Rectal smooth muscle tissue (tissue), 1 donor: ENCODE measurements at regions not wholly inside any gene's neighbourhood (a gene's known extent, or its start where the extent isn't known, plus 50 kb on each side); places are given as distances from the start of the nearest gene placed in this dataset.

Source experiments
- H3K27ac ChIP-seq: one replicate; pipeline ENCODE4 v1.7.0; 2013; ENCODE audit warnings: low read depth, low read length, inconsistent platforms
- H3K27me3 ChIP-seq: one replicate; pipeline ENCODE4 v1.7.0; 2013; ENCODE audit warnings: low read length; ENCODE audit not compliant: control insufficient read depth, insufficient read depth
- H3K36me3 ChIP-seq: one replicate; pipeline ENCODE4 v1.7.0; 2013; ENCODE audit warnings: low read length; ENCODE audit not compliant: control insufficient read depth, insufficient read depth
- H3K4me1 ChIP-seq: one replicate; pipeline ENCODE4 v1.7.0; 2013; ENCODE audit warnings: low read length; ENCODE audit not compliant: control insufficient read depth, insufficient read depth
- H3K4me3 ChIP-seq: one replicate; pipeline ENCODE4 v1.7.0; 2013; ENCODE audit warnings: low read length
- H3K9ac ChIP-seq: one replicate; pipeline ENCODE4 v1.7.0; 2013; ENCODE audit warnings: low read length

- Histone ChIP-seq H3K4me1 (no peaks in the 10 kb centered on the region), H3K4me3 (no peak overlapping the region), H3K36me3 (no peaks in the 10 kb centered on the region), H3K27me3 (no peaks in the 10 kb centered on the region), H3K9ac (no peak overlapping the region), H3K27ac (no peak overlapping the region)
Measured at GRCh38 chr11:92776676-92777075, 192.8 kb upstream of the MTNR1B start.

- Histone ChIP-seq H3K36me3 (no peaks in the 10 kb centered on the region), H3K9ac (no peak overlapping the region), H3K27ac (no peak overlapping the region), H3K4me3 (no peak overlapping the region), H3K4me1 (no peaks in the 10 kb centered on the region), H3K27me3 (no peaks in the 10 kb centered on the region)
Measured at GRCh38 chr11:92779746-92780145, 189.7 kb upstream of the MTNR1B start.

GRCh38 chr11:92781151-92781550 is 188.3 kb upstream of the MTNR1B start:
- Histone ChIP-seq H3K9ac (no peak overlapping the region), H3K4me1 (no peaks in the 10 kb centered on the region), H3K4me3 (no peak overlapping the region), H3K36me3 (no peaks in the 10 kb centered on the region), H3K27ac (no peak overlapping the region), H3K27me3 (no peaks in the 10 kb centered on the region)

- no peak overlapping the region for H3K9ac ChIP-seq
- no peaks in the 10 kb centered on the region for H3K4me1 ChIP-seq
- no peak overlapping the region for H3K4me3 ChIP-seq
- H3K27ac ChIP-seq = no peak overlapping the region
- H3K36me3 ChIP-seq = no peaks in the 10 kb centered on the region
- H3K27me3 ChIP-seq = no peaks in the 10 kb centered on the region
Measured at GRCh38 chr11:92782806-92783205, 186.6 kb upstream of the MTNR1B start.

GRCh38 chr11:92784331-92784730 is 185.1 kb upstream of the MTNR1B start:
- H3K36me3 ChIP-seq = no peaks in the 10 kb centered on the region
- no peaks in the 10 kb centered on the region for H3K27me3 ChIP-seq
- no peak overlapping the region for H3K27ac ChIP-seq

GRCh38 chr11:92787638-92788037 is 181.8 kb upstream of the MTNR1B start:
- H3K4me3 ChIP-seq = no peak overlapping the region

More at GRCh38 chr11:92784331-92784730, 185.1 kb upstream of the MTNR1B start:
- Histone ChIP-seq H3K4me1 (no peaks in the 10 kb centered on the region), H3K9ac (no peak overlapping the region), H3K4me3 (no peak overlapping the region)

GRCh38 chr11:92789761-92790160 is 179.7 kb upstream of the MTNR1B start:
- Histone ChIP-seq H3K27ac (no peak overlapping the region), H3K27me3 (no peaks in the 10 kb centered on the region)

More at GRCh38 chr11:92787638-92788037, 181.8 kb upstream of the MTNR1B start:
- Histone ChIP-seq H3K9ac (no peak overlapping the region), H3K27ac (no peak overlapping the region), H3K27me3 (no peaks in the 10 kb centered on the region), H3K4me1 (no peaks in the 10 kb centered on the region), H3K36me3 (no peaks in the 10 kb centered on the region)

GRCh38 chr11:92790366-92790765 is 179.1 kb upstream of the MTNR1B start:
- no peaks in the 10 kb centered on the region for H3K4me1 ChIP-seq
- H3K9ac ChIP-seq = no peak overlapping the region
- H3K36me3 ChIP-seq = no peaks in the 10 kb centered on the region
- no peak overlapping the region for H3K27ac ChIP-seq
- H3K27me3 ChIP-seq = no peaks in the 10 kb centered on the region
- H3K4me3 ChIP-seq = no peak overlapping the region

More at GRCh38 chr11:92789761-92790160, 179.7 kb upstream of the MTNR1B start:
- H3K4me1 ChIP-seq = no peaks in the 10 kb centered on the region
- H3K4me3 ChIP-seq = no peak overlapping the region
- H3K9ac ChIP-seq = no peak overlapping the region
- no peaks in the 10 kb centered on the region for H3K36me3 ChIP-seq

GRCh38 chr11:92790926-92791616 is 178.4 kb upstream of the MTNR1B start:
- Histone ChIP-seq H3K4me1 (no peaks in the 10 kb centered on the region), H3K27me3 (no peaks in the 10 kb centered on the region), H3K27ac (no peak overlapping the region), H3K9ac (no peak overlapping the region), H3K4me3 (no peak overlapping the region), H3K36me3 (no peaks in the 10 kb centered on the region)

- H3K27me3 ChIP-seq = no peaks in the 10 kb centered on the region
- H3K27ac ChIP-seq = no peak overlapping the region
- no peaks in the 10 kb centered on the region for H3K36me3 ChIP-seq
- H3K9ac ChIP-seq = no peak overlapping the region
- H3K4me3 ChIP-seq = no peak overlapping the region
- H3K4me1 ChIP-seq = no peaks in the 10 kb centered on the region
Measured at GRCh38 chr11:92791886-92792285, 177.6 kb upstream of the MTNR1B start.

GRCh38 chr11:92793189-92793588 is 176.3 kb upstream of the MTNR1B start:
- H3K4me3 ChIP-seq = no peak overlapping the region
- H3K27ac ChIP-seq = no peak overlapping the region
- no peaks in the 10 kb centered on the region for H3K27me3 ChIP-seq
- H3K36me3 ChIP-seq = no peaks in the 10 kb centered on the region
- H3K4me1 ChIP-seq = no peaks in the 10 kb centered on the region
- H3K9ac ChIP-seq = no peak overlapping the region

GRCh38 chr11:92794783-92795182 is 174.7 kb upstream of the MTNR1B start:
- Histone ChIP-seq H3K27me3 (no peaks in the 10 kb centered on the region), H3K36me3 (no peaks in the 10 kb centered on the region), H3K27ac (no peak overlapping the region), H3K9ac (no peak overlapping the region), H3K4me3 (no peak overlapping the region), H3K4me1 (no peaks in the 10 kb centered on the region)

GRCh38 chr11:92796744-92797143 is 172.7 kb upstream of the MTNR1B start:
- H3K27me3 ChIP-seq = no peaks in the 10 kb centered on the region
- H3K4me3 ChIP-seq = no peak overlapping the region
- H3K9ac ChIP-seq = no peak overlapping the region
- H3K27ac ChIP-seq = no peak overlapping the region
- H3K36me3 ChIP-seq = no peaks in the 10 kb centered on the region
- H3K4me1 ChIP-seq = no peaks in the 10 kb centered on the region
